GM03348 (cell line): ENCODE measurements at regions not wholly inside any gene's neighbourhood (a gene's known extent, or its start where the extent isn't known, plus 50 kb on each side); places are given as distances from the start of the nearest gene placed in this dataset.
"Not testable (repeated sequence)": the region's sequence is repeated elsewhere in the genome, so short reads cannot be mapped to it uniquely, and the experiment has no call there.

Experiments used
- DNase-seq: peaks from one replicate; pipeline ENCODE4 v3.0.0; 2012; ENCODE audit warnings: low spot score

- no peak for DNase-seq
Measured at GRCh38 chr5:20370061-20370460, 382.1 kb upstream of the CDH18 start.

- no peak for DNase-seq
Measured at GRCh38 chr5:20369518-20369885, 381.5 kb upstream of the CDH18 start.

GRCh38 chr5:20368571-20369517 is 380.8 kb upstream of the CDH18 start:
- no peak for DNase-seq

- no peak for DNase-seq
Measured at GRCh38 chr5:20367178-20367577, 379.2 kb upstream of the CDH18 start.

GRCh38 chr5:20360263-20360662 is 372.3 kb upstream of the CDH18 start:
- DNase-seq: no peak

GRCh38 chr5:20359377-20359776 is 371.4 kb upstream of the CDH18 start:
- DNase-seq: no peak

GRCh38 chr5:20353499-20353898 is 365.5 kb upstream of the CDH18 start:
- no peak for DNase-seq

- no peak for DNase-seq
Measured at GRCh38 chr5:20351849-20352248, 363.8 kb upstream of the CDH18 start.

- no peak for DNase-seq
Measured at GRCh38 chr5:20348321-20348720, 360.3 kb upstream of the CDH18 start.

GRCh38 chr5:20347334-20347733 is 359.3 kb upstream of the CDH18 start:
- no peak for DNase-seq

GRCh38 chr5:20340126-20340525 is 352.1 kb upstream of the CDH18 start:
- no peak for DNase-seq

GRCh38 chr5:20335978-20336377 is 348.0 kb upstream of the CDH18 start:
- no peak for DNase-seq

- no peak for DNase-seq
Measured at GRCh38 chr5:20331826-20332225, 343.8 kb upstream of the CDH18 start.

GRCh38 chr5:20323323-20323722 is 335.3 kb upstream of the CDH18 start:
- no peak for DNase-seq

GRCh38 chr5:20307391-20307790 is 319.4 kb upstream of the CDH18 start:
- DNase-seq: no peak

- DNase-seq: no peak
Measured at GRCh38 chr5:20305463-20305862, 317.5 kb upstream of the CDH18 start.

GRCh38 chr5:20304570-20304969 is 316.6 kb upstream of the CDH18 start:
- DNase-seq: not testable (repeated sequence)

- no peak for DNase-seq
Measured at GRCh38 chr5:20300110-20300509, 312.1 kb upstream of the CDH18 start.

- DNase-seq: no peak
Measured at GRCh38 chr5:20294696-20295095, 306.7 kb upstream of the CDH18 start.

- DNase-seq: no peak
Measured at GRCh38 chr5:20291766-20292165, 303.8 kb upstream of the CDH18 start.

- DNase-seq: no peak
Measured at GRCh38 chr5:20287640-20288039, 299.6 kb upstream of the CDH18 start.

GRCh38 chr5:20286512-20286911 is 298.5 kb upstream of the CDH18 start:
- peak; percentile 18 for DNase-seq

GRCh38 chr5:20276959-20277263 is 288.9 kb upstream of the CDH18 start:
- DNase-seq: no peak
